H1 (cell line): ENCODE measurements at regions not wholly inside any gene's neighbourhood (a gene's known extent, or its start where the extent isn't known, plus 50 kb on each side); places are given as distances from the start of the nearest gene placed in this dataset.

Source experiments
- ASH2L ChIP-seq: fragments of 200-600, 300-600 bp; sonication (generic); IDR thresholded peaks from one replicate; pipeline ENCODE4 v1.7.1; 2017; ENCODE audit warnings: low read length
- CTCF ChIP-seq, 3 experiments: IDR thresholded peaks; 1 replicate in 2 of 3; 2 replicates in 1 of 3; pipeline versions ENCODE4 v1.5.1 to v1.6.1; 2011; ENCODE audit warnings: low read length in 3 of 3, mild to moderate bottlenecking in 3 of 3, inconsistent platforms in 2 of 3, low read depth in 1 of 3, moderate library complexity in 1 of 3; ENCODE audit not compliant: insufficient read depth in 1 of 3; ENCODE audit errors: control extremely low read depth in 1 of 3
- EZH2 ChIP-seq: fragments of 200-600 bp; sonication (generic); IDR thresholded peaks from 2 replicates; pipeline ENCODE4 v1.7.1; 2012; ENCODE audit warnings: low read depth, mild to moderate bottlenecking, moderate library complexity, low read length, inconsistent platforms; ENCODE audit not compliant: severe bottlenecking
- MAX ChIP-seq: IDR thresholded peaks from 2 replicates; pipeline ENCODE4 v1.6.1; 2012; ENCODE audit warnings: inconsistent platforms
- POLR2AphosphoS5 ChIP-seq: IDR thresholded peaks from 2 replicates; pipeline ENCODE4 v1.6.1; 2011; ENCODE audit warnings: low read depth, low read length
- SP2 ChIP-seq: IDR thresholded peaks from 2 replicates; pipeline ENCODE4 v1.6.1; 2012; ENCODE audit warnings: mild to moderate bottlenecking, low read length, inconsistent platforms

- TF ChIP-seq CTCF (IDR thresholded peaks at IDR 0.05; ENCODE audit: control extremely low read depth in 1 of 3, insufficient read depth in 1 of 3, low read depth in 1 of 3, low read length in 3 of 3) (no peak), POLR2AphosphoS5 (no peak), MAX (no peak), EZH2 (no peak), SP2 (no peak), ASH2L (no peak)
These were observed 146.8 kb upstream of the KLHL29 start for GRCh38 chr2:23238011-23238657.
